HuH-7.5 (cell line): ENCODE measurements at regions not wholly inside any gene's neighbourhood (a gene's known extent, or its start where the extent isn't known, plus 50 kb on each side); places are given as distances from the start of the nearest gene placed in this dataset.

Experiments
- DNase-seq: peaks from one replicate; pipeline ENCODE4 v3.0.0; 2011; ENCODE audit warnings: low spot score

- no peak for DNase-seq
Observed at GRCh38 chr5:110359221-110359620, 367.2 kb downstream of the TMEM232 start.

GRCh38 chr5:110361471-110361870 is 365.0 kb downstream of the TMEM232 start:
- no peak for DNase-seq

- no peak for DNase-seq
Observed at GRCh38 chr5:110362261-110362660, 364.2 kb downstream of the TMEM232 start.

GRCh38 chr5:110366716-110367115 is 359.8 kb downstream of the TMEM232 start:
- DNase-seq = no peak
